ELF-1 (cell line): ENCODE measurements at regions not wholly inside any gene's neighbourhood (a gene's known extent, or its start where the extent isn't known, plus 50 kb on each side); places are given as distances from the start of the nearest gene placed in this dataset.

Source experiments
- DNase-seq: peaks from one replicate; pipeline ENCODE4 v3.0.0-alpha.2; 2016; ENCODE audit warnings: low read depth, low spot score

- no peak for DNase-seq
Observed at GRCh38 chr15:38672814-38673670, 108.4 kb upstream of the RASGRP1 start.

GRCh38 chr15:38674448-38674847 is 109.8 kb upstream of the RASGRP1 start:
- DNase-seq, result no peak

GRCh38 chr15:38678281-38678680 is 113.7 kb upstream of the RASGRP1 start:
- no peak for DNase-seq

GRCh38 chr15:38680775-38681174 is 116.2 kb upstream of the RASGRP1 start:
- DNase-seq, result no peak

GRCh38 chr15:38682363-38682762 is 117.7 kb upstream of the RASGRP1 start:
- no peak for DNase-seq

- no peak for DNase-seq
Observed at GRCh38 chr15:38682861-38683260, 118.2 kb upstream of the RASGRP1 start.

GRCh38 chr15:38683382-38684242 is 119.0 kb upstream of the RASGRP1 start:
- DNase-seq, result peak; percentile 20

GRCh38 chr15:38684440-38685010 is 119.9 kb upstream of the RASGRP1 start:
- DNase-seq, result no peak

GRCh38 chr15:38685686-38686339 is 121.2 kb upstream of the RASGRP1 start:
- DNase-seq, result no peak

GRCh38 chr15:38687340-38687739 is 122.7 kb upstream of the RASGRP1 start:
- DNase-seq, result no peak

- no peak for DNase-seq
Observed at GRCh38 chr15:38687775-38688495, 123.3 kb upstream of the RASGRP1 start.

GRCh38 chr15:38688761-38689160 is 124.1 kb upstream of the RASGRP1 start:
- no peak for DNase-seq

- no peak for DNase-seq
Observed at GRCh38 chr15:38689522-38689921, 124.9 kb upstream of the RASGRP1 start.

GRCh38 chr15:38690216-38690615 is 125.6 kb upstream of the RASGRP1 start:
- no peak for DNase-seq

GRCh38 chr15:38690719-38691332 is 126.2 kb upstream of the RASGRP1 start:
- DNase-seq, result peak; percentile 83

GRCh38 chr15:38691377-38691776 is 126.8 kb upstream of the RASGRP1 start:
- no peak for DNase-seq

- DNase-seq, result peak; percentile 49
Observed at GRCh38 chr15:38691965-38692788, 127.6 kb upstream of the RASGRP1 start.

GRCh38 chr15:38692789-38693062 is 128.1 kb upstream of the RASGRP1 start:
- DNase-seq, result no peak

- DNase-seq, result no peak
Observed at GRCh38 chr15:38695249-38696108, 130.9 kb upstream of the RASGRP1 start.
